ENCODE measurements at regions not wholly inside any gene's neighbourhood (a gene's known extent, or its start where the extent isn't known, plus 50 kb on each side); places are given as distances from the start of the nearest gene placed in this dataset.

GRCh38 chr14:26719514-26719913 lies 121.7 kb upstream of the NOVA1 start:
- CTCF ChIA-PET = no interaction called here
- Histone ChIP-seq H3K9me3 (ENCODE audit: control insufficient read depth, insufficient read depth, low read depth, low read length) (no peaks in the 10 kb centered on the region), H3K36me3 (ENCODE audit: control insufficient read depth, insufficient read depth, low read length) (no peaks in the 10 kb centered on the region), H3K4me3 (ENCODE audit: low read depth in 2 of 2, low read length in 2 of 2) (no peak overlapping the region), H3K4me1 (ENCODE audit: control insufficient read depth, insufficient read depth, low read length) (no peaks in the 10 kb centered on the region), H3K27ac (ENCODE audit: low read length) (no peak overlapping the region), H3K27me3 (ENCODE audit: control insufficient read depth, insufficient read depth, low read length) (no peaks in the 10 kb centered on the region)
- intact Hi-C loops (cut with micrococcal nuclease; ENCODE audit: unreplicated experiment) (no loop called here), in situ Hi-C loops (cut with HindIII; ENCODE audit: low pct_unique_long_range_greater_than_20kb, low sequenced_read_pairs) (no loop called here)
- TF ChIP-seq CTCF (IDR thresholded peaks at IDR 0.05) (no peak), POLR2AphosphoS5 (IDR thresholded peaks at IDR 0.05; ENCODE audit: low read depth, low read length) (no peak), TCF7L2 (IDR thresholded peaks at IDR 0.05; ENCODE audit: low read depth, low read length) (no peak), SIN3A (IDR thresholded peaks at IDR 0.05; ENCODE audit: borderline replicate concordance, insufficient read depth, low read depth, low read length) (no peak)
- TF ChIP-seq, protein P1, sequence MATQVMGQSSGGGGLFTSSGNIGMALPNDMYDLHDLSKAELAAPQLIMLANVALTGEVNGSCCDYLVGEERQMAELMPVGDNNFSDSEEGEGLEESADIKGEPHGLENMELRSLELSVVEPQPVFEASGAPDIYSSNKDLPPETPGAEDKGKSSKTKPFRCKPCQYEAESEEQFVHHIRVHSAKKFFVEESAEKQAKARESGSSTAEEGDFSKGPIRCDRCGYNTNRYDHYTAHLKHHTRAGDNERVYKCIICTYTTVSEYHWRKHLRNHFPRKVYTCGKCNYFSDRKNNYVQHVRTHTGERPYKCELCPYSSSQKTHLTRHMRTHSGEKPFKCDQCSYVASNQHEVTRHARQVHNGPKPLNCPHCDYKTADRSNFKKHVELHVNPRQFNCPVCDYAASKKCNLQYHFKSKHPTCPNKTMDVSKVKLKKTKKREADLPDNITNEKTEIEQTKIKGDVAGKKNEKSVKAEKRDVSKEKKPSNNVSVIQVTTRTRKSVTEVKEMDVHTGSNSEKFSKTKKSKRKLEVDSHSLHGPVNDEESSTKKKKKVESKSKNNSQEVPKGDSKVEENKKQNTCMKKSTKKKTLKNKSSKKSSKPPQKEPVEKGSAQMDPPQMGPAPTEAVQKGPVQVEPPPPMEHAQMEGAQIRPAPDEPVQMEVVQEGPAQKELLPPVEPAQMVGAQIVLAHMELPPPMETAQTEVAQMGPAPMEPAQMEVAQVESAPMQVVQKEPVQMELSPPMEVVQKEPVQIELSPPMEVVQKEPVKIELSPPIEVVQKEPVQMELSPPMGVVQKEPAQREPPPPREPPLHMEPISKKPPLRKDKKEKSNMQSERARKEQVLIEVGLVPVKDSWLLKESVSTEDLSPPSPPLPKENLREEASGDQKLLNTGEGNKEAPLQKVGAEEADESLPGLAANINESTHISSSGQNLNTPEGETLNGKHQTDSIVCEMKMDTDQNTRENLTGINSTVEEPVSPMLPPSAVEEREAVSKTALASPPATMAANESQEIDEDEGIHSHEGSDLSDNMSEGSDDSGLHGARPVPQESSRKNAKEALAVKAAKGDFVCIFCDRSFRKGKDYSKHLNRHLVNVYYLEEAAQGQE (IDR thresholded peaks at IDR 0.05; ENCODE audit: insufficient read depth in 1 of 2, low read depth in 2 of 2, low read length in 1 of 2) = no peak
- POLR2A ChIA-PET = no interaction called here
- DNase-seq (ENCODE audit: low read depth, low spot score) (no peak), ATAC-seq (no peak)
- BruUV-seq (replicated peaks) = no TSS peak

- intact Hi-C loops (cut with micrococcal nuclease; ENCODE audit: unreplicated experiment) (no loop called here), in situ Hi-C loops (cut with HindIII; ENCODE audit: low pct_unique_long_range_greater_than_20kb, low sequenced_read_pairs) (no loop called here)
- Histone ChIP-seq H3K27ac (ENCODE audit: low read length) (no peak overlapping the region), H3K36me3 (ENCODE audit: control insufficient read depth, insufficient read depth, low read length) (no peaks in the 10 kb centered on the region), H3K4me1 (ENCODE audit: control insufficient read depth, insufficient read depth, low read length) (no peaks in the 10 kb centered on the region), H3K4me3 (ENCODE audit: low read depth in 2 of 2, low read length in 2 of 2) (no peak overlapping the region), H3K9me3 (ENCODE audit: control insufficient read depth, insufficient read depth, low read depth, low read length) (no peaks in the 10 kb centered on the region), H3K27me3 (ENCODE audit: control insufficient read depth, insufficient read depth, low read length) (no peaks in the 10 kb centered on the region)
- ATAC-seq (no peak), DNase-seq (ENCODE audit: low read depth, low spot score) (no peak)
- ChIA-PET CTCF (no interaction called here), POLR2A (no interaction called here)
- no TSS peak for BruUV-seq (replicated peaks)
- no peak for TF ChIP-seq POLR2AphosphoS5 (IDR thresholded peaks at IDR 0.05; ENCODE audit: low read depth, low read length)
- no peak for TF ChIP-seq SIN3A (IDR thresholded peaks at IDR 0.05; ENCODE audit: borderline replicate concordance, insufficient read depth, low read depth, low read length)
- no peak for TF ChIP-seq CTCF (IDR thresholded peaks at IDR 0.05)
- TF ChIP-seq, protein P1 (IDR thresholded peaks at IDR 0.05; ENCODE audit: insufficient read depth in 1 of 2, low read depth in 2 of 2, low read length in 1 of 2) = no peak
- no peak for TF ChIP-seq TCF7L2 (IDR thresholded peaks at IDR 0.05; ENCODE audit: low read depth, low read length)
These were observed 124.4 kb upstream of the NOVA1 start for GRCh38 chr14:26722258-26722657.
